ENCODE measurements at regions not wholly inside any gene's neighbourhood (a gene's known extent, or its start where the extent isn't known, plus 50 kb on each side); places are given as distances from the start of the nearest gene placed in this dataset.

DNA sequence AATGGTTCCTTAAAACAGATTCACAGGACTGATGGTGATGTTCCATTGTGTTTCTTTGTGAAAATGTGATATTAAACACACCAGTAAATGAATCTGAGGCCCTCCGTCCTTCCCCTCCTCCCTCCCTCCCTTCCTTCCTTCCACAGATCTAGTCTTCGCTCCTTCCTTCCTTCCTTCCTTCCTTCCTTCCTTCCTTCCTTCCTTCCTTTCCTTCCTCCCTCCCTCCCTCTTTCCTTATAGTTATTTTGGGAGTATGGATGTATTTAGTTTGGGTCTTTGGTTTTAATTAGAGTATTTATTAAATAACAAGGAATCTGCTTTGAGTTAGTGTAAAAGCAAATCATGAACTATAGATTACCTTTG lies 410.8 kb downstream of the PCNX1 start:
- H3K36me3 ChIP-seq (ENCODE audit: control insufficient read depth, insufficient read depth, low read length) = no peaks in the 10 kb centered on the region
- peaks cover 12% of the 10 kb centered on the region; the same call in 2 of the 3 replicates for H3K79me2 ChIP-seq (ENCODE audit: control insufficient read depth, insufficient read depth, low read length)
- CTCF ChIA-PET (ENCODE audit: low intra/inter-chr PET ratio) = no interaction called here
- no TSS peak for BruUV-seq (replicated peaks)
- no peak for DNase-seq (ENCODE audit: extremely low read depth in 1 of 4, low spot score in 3 of 4)
- H3K4me3 ChIP-seq = no peak overlapping the region
- intact Hi-C loops (cut with micrococcal nuclease) = no loop called here
- H3K27me3 ChIP-seq (ENCODE audit: control insufficient read depth in 2 of 2, insufficient read depth in 2 of 2, low read length in 2 of 2) = no peaks in the 10 kb centered on the region
- no peak for FAIRE-seq
- H4K20me1 ChIP-seq (replicated peaks; ENCODE audit: control insufficient read depth, insufficient read depth, low read length) = no peaks in the 10 kb centered on the region
- no CpG with 5 or more reads among the region's 2 CpGs for WGBS (ENCODE audit: insufficient coverage, low coverage, missing lambda C conversion rate)
- no peaks in the 10 kb centered on the region for H3K9me1 ChIP-seq (ENCODE audit: control insufficient read depth, insufficient read depth, low read length)
- H3K9ac ChIP-seq (ENCODE audit: insufficient read depth in 1 of 2, low read depth in 2 of 2, low read length in 2 of 2) = no peak overlapping the region
- H3K27ac ChIP-seq (ENCODE audit: extremely low read depth, low read depth, low read length) = no peak overlapping the region
- H3K4me1 ChIP-seq (replicated peaks in 1 of 2; ENCODE audit: control insufficient read depth in 2 of 2, insufficient read depth in 2 of 2, low read length in 2 of 2) = peaks cover 0 to 6% of the 10 kb centered on the region in 2 experiments; a peak in 2 of 5 replicates
- POLR2A ChIA-PET = interaction anchor here (1.7 kb wide), 1 partner anchor 10 kb away, joined by 3 read pairs; no protein-coding TSS in a partner anchor
- H3K4me2 ChIP-seq (ENCODE audit: insufficient read depth, low read length) = no peak overlapping the region
- H3K9me3 ChIP-seq (replicated peaks; ENCODE audit: control insufficient read depth, insufficient read depth, low read depth, low read length) = no peaks in the 10 kb centered on the region
- H2AFZ ChIP-seq (ENCODE audit: low read depth, low read length) = no peak overlapping the region
- in situ Hi-C loops (cut with MboI) = no loop called here
- ATAC-seq = no peak
- TF ChIP-seq HIVEP1 (CRISPR knock-in tag; IDR thresholded peaks at IDR 0.05) (no peak), ZFP1 (CRISPR knock-in tag; IDR thresholded peaks at IDR 0.05) (no peak), ETS2 (tag; IDR thresholded peaks at IDR 0.05; ENCODE audit: borderline replicate concordance, poor library complexity, severe bottlenecking) (no peak)
- TF ChIP-seq, protein P1, sequence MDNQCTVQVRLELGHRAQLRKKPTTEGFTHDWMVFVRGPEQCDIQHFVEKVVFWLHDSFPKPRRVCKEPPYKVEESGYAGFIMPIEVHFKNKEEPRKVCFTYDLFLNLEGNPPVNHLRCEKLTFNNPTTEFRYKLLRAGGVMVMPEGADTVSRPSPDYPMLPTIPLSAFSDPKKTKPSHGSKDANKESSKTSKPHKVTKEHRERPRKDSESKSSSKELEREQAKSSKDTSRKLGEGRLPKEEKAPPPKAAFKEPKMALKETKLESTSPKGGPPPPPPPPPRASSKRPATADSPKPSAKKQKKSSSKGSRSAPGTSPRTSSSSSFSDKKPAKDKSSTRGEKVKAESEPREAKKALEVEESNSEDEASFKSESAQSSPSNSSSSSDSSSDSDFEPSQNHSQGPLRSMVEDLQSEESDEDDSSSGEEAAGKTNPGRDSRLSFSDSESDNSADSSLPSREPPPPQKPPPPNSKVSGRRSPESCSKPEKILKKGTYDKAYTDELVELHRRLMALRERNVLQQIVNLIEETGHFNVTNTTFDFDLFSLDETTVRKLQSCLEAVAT (IDR thresholded peaks at IDR 0.05) = no peak

Data from K562 (cell line).